GM21786 (cell line): ENCODE measurements at regions not wholly inside any gene's neighbourhood (a gene's known extent, or its start where the extent isn't known, plus 50 kb on each side); places are given as distances from the start of the nearest gene placed in this dataset.

Experiments
- ATAC-seq: cut with Tn5 transposase; IDR thresholded peaks from one replicate; pipeline ENCODE4 v1.9.1; 2021; ENCODE audit not compliant: unreplicated experiment

DNA sequence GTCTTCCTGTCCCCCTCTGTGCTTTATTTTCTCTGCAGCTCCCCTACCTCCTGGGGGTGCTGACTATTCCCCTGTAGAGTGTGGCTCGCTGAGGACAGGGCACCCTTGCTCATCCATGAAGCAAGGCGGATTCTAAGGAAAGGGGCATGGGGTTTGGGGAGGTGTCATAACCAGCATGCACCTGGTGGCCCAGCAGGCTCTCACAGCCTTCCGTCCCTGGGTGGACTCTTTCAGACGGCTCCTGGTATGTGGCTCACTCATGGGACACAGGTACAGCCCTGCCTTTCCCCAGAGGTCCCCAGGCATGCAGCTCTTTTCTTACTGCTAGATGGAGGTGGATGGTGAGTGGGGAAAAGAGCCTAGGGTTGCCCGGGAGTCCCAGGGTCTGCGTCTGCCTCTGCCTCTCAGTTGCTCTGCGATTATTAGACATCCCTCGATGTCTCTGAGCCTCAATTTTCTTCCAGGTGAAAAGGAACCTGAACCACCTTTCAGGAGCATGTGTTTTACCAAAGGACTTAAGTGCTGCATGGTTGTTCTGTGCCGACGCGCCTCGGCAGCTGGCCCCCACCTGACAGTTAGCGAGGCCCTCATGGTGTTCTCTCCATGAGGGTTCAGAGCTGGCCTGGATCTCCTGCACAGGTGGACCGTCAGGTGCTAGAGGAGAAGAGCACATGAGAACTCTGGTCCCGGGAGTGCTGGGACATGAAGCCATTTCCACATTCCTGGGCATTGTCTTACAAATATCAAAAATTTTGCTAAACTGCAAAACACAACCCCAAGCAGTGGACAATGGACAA is 172.5 kb upstream of the SHH start:
- no peak for ATAC-seq

DNA sequence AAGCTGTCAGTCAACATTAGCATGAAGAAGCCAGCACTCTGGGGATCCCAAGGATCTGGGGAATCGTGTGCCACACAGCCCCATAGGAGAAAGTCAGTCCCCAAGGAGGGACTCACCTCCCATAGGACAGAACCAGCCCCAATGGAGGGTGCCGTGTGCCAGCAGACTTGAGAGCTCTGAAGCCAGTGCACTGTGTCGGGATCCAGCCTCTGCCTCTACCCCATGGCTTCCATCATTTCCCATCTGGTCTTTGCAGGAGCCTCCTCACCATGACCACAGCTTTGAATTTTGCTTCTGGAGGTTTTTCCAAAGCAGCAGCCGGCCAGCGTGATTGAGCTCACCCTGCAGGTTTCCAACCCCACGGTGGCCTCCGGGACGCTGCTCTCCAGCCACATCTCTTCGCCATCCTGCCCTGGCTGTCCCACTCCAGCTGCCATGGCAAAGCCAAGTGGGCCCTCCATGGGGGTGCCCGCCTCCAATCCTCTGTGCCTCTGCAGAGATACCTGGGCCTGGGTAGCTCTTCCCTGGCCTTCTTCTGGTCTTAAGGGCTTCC is 171.8 kb upstream of the SHH start:
- no peak for ATAC-seq

DNA sequence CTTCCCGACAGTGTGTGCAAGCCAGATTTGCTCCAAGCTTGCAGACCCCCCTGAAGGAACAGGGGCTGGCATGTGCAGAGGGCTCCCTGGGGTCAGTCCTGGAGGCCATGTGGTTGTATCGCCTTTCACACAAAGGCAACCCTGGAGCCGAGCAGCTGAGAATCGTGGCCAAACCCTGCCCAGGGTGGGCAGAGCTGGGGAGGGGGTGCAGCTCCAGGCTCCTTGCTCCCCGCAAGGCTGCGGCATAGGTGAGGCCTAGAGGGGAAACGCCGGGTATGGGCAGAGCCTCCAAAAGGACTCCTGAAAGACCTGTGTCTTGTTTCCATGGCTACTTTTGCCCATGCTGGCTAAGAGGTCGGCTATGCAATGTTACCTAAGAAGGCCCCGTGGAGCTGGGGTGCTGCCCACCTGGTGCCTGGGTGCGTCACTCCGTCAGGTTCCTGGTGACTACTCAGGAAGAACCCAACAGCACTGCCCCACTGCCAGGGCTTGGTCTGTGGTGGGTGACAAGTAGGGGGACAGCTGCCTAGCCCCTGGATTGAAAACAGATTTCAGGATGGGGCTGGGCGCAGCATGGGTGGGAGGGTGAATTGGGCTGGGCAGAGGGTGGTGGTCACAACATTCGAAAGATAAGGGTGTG is 171.0 kb upstream of the SHH start:
- ATAC-seq = no peak

- ATAC-seq = no peak
Observed at GRCh38 chr7:155981703-155982102, 169.4 kb upstream of the SHH start.

DNA sequence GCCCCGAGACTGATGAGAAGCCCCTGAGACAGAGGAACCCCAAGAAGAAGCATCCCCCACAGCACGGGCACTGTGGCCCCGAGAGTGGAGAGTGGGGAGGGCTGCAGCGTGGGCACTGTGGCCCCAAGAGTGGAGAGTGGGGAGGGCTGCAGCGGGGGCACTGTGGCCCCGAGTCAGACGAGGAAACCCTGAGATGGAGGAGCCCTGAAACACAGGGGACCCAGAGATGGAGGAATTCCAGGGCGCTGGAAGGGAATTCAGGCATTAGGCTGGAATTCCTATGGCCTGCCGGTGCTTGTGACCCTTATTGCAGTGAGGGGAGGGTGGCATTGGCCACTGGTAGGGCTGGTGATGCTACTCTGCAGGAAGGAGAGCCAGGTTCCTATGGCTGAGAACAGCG is 168.6 kb upstream of the SHH start:
- no peak for ATAC-seq

- ATAC-seq = no peak
Observed at GRCh38 chr7:155979994-155980393, 167.7 kb upstream of the SHH start.

GRCh38 chr7:155979566-155979965 is 167.3 kb upstream of the SHH start:
- no peak for ATAC-seq

- no peak for ATAC-seq
Observed at GRCh38 chr7:155975490-155975889, 163.2 kb upstream of the SHH start.

- no peak for ATAC-seq
Observed at GRCh38 chr7:155974186-155974897, 162.1 kb upstream of the SHH start.

GRCh38 chr7:155973451-155973997 is 161.3 kb upstream of the SHH start:
- ATAC-seq = no peak

GRCh38 chr7:155972651-155973390 is 160.6 kb upstream of the SHH start:
- no peak for ATAC-seq

DNA sequence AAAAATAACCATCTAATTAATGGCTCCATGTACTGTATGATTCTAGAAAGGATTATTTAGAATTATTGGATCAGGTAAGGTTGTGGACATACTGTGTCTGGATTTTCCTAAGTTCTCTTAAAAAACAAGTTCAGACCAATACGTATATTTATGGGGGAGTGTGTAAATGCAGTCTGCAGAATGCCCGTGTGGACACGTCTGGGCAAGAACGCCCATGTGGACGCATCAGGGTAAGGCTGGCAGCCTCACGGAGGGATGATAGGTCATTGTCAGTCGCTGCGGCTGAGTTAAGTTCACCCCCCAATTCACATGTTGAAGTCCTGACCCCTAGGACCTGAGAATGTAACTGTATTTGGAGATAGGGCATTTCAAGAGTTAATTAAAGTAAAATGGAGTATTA is 160.0 kb upstream of the SHH start:
- ATAC-seq = no peak

- ATAC-seq = no peak
Observed at GRCh38 chr7:155971180-155971770, 159.0 kb upstream of the SHH start.

DNA sequence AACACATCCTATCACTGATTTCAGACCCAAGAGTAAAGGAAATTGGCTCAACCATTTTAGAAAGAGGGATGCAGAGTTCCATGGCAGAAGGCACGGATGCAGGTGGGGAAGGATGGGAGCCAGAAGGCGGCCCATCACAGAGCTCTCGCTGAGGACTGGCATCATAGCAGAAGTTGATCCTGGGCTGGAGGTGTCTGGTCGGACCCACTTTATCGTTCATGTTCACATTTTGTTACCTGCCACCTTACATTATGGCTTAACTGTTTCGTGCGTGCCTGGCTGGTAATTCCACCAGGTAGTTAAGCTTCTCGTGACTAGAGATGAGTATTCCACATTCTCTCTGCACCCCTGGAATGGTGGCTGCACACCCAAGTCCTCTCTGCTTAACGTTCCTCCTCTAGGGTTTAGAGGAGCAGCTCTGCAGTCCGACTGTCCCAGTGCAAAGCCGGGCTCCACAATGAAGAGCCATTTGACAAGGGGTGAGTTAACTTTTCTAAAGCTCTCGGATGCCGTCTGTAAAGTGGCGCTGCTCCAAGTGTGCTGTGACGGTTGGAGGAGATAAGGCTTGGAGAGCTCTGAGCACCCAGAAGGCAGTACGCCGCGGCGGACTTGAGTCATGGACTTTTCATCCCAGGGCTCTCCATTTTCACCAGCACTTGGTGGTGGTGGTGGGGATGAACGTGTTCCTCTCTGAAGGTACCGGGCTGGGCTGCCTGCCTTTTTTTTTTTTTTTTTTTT is 157.1 kb upstream of the SHH start:
- no peak for ATAC-seq

DNA sequence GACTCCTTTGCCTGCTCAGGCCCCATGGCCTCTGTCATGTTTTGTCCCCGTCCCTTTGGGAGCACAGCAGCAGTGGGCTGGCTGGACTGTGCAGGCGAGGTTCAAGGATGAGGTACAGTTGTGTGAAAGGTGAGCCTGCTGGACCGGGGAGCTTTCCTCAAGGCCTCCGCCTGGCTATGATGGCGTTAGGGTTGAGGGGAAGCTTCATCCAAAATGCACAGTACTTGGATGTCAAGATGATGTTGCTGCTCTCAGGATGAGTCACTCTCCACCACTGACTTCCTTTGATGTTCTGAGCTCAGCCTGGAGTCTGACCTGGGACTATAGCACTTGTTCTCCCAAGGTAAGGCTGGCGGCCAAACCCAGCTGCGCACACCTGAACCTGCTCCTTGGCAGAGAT is 152.7 kb upstream of the SHH start:
- no peak for ATAC-seq

DNA sequence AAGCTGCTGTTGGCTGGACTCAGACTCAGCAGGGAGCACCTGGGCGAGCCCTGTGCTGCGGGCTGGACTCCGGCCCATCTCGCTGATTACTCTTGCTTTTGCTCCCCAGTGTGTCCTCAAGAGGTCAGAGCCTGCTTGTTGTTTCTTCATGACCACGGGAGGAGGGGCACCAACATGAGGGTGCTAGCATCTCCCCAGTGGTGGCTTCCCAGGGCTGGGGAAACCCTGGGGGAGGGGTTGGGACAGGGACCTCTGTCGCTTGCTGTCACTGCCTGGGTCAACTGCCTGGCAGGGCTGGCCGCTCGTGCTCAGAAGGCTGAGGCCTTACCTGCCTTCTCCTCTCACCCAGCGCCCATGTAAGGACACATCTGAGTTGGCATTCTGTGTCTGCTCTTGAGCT is 152.3 kb upstream of the SHH start:
- no peak for ATAC-seq

DNA sequence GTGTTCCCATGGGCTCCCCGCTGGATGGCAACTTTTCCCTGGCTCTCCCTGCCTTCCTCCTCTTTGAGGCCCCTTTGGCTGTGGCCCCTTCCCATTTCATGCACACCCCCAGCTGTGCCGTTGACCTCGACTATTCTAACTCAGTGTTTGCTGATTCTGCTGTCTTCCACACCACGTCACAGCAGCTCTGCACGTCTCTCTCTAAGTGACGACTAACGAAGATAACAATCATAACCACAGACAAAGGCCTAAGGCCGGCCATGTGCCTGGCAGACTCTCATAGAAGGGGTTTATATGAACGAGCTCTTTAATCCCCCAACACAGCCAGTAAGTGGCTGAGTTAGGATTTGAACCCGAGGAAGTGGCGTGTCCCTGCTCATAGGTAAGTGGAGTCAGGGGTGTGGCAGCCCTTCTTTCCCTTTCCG is 151.5 kb upstream of the SHH start:
- ATAC-seq = no peak

- ATAC-seq = no peak
Observed at GRCh38 chr7:155963356-155963755, 151.1 kb upstream of the SHH start.

- ATAC-seq = no peak
Observed at GRCh38 chr7:155962968-155963300, 150.7 kb upstream of the SHH start.
